T47D (cell line): ENCODE measurements at regions not wholly inside any gene's neighbourhood (a gene's known extent, or its start where the extent isn't known, plus 50 kb on each side); places are given as distances from the start of the nearest gene placed in this dataset.
A peak's percentile ranks its signal among the peaks of the same experiment; 100 is the strongest.
"Not testable (repeated sequence)": the region's sequence is repeated elsewhere in the genome, so short reads cannot be mapped to it uniquely, and the experiment has no call there.

ENCODE experiments used
- DNase-seq, 2 experiments: peaks; one replicate each; pipeline versions ENCODE4 v3.0.0 to v3.0.0-alpha.2; 2011 to 2012; ENCODE audit warnings: low read depth in 1 of 2, low spot score in 1 of 2
- JUND ChIP-seq: IDR thresholded peaks from 2 replicates; pipeline ENCODE4 v1.6.1; 2012; ENCODE audit warnings: low read depth
- in situ Hi-C: cut with HindIII; loops from 2 replicates; pipeline ENCODE4 v1.10.0; 2016; ENCODE audit warnings: low sequenced_read_pairs, low pct_unique_long_range_greater_than_20kb

DNA sequence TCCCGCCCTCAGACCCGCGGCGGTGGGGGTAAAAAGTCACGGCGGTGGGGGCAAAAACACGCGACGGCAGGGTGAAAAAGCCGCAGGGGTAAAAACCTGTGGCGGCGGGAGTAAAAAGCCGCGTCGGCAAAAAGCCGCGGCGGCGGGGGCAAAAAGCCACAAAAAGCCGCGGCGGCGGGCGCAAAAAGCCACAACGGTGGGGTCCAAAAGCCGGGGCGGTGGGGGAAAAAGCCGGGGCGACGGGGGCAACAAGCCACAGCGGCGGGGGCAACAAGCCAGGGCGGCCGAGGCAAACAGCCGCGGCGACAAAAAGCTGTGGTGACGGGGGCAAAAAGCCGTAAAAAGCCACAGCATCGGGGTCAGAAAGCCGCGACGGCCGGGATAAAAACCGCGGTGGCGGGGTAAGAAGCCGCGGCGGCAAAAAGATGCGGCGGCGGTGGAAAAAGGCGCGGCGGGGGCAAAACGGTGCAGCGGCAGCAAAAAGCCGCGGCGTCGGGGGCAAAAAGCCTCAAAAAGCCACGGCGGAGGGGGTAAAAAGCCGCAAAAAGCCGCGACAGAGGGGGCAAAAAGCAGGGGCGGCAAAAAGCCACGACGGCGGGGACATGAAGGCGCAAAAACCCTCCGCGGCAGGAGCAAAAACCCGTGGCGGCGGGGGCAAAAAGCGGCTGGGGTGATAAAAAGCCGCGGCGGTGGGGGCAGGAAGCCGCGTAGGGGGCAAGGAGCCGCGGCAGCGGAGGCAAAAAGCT, 168.3 kb upstream of the TP53TG3D start:
- DNase-seq, in situ Hi-C loops: not testable (repeated sequence)

DNA sequence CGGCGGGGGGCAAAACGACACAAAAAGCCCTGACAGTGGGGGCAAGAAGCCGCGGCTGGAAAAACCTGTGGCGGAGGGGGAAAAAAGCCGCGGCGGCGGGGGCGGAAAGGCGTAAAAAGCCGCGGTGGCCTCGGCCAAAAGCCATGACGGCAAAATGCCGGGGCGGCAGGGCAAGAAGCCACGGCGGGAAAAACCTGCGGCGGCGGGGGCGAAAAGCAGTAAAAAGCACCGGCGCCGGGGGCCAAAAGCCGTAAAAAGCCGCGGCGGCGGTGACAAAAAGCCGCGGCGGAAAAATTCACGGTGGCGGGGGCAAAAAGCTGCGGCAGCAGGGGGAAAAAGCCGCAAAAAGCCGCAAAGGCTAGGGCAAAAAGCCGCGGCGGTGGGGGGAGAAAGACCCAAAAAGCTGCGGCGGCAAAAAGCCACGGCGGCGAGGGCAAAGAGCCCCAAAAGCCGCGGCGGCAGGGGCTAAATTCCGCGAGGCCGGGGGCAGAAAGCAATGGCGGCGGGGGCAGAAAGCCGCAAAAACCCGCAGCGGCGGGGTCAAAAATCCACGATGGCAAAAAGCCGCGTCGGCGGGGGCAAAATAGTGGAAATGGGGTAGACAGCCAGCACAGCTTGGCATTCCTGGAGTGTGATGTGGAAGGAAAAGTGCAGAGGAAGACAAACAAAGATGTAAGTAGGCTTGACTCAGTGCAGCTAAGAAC, 167.5 kb upstream of the TP53TG3D start:
- DNase-seq, in situ Hi-C loops: not testable (repeated sequence)

DNA sequence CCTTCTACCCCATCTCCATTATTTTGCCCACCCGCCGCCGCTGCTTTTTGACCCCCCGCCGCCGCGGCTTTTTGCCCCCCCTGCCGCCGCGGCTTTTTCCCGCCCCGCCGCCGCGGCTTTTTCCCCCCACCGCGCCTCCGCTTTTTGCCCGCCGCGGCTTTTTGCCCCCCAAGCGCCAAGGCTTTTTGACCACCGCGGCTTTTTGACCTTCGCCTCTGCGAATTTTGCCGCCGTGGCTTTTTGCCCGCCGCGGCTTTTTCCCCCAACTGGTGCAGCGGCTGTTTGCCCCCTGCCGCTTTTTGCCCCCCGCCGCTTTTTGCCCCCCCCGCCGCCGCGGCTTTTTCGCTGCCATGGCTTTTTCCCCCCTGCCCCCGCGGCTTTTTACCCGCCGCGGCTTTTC, 137.5 kb upstream of the TP53TG3D start:
- in situ Hi-C loops, DNase-seq: not testable (repeated sequence)

DNA sequence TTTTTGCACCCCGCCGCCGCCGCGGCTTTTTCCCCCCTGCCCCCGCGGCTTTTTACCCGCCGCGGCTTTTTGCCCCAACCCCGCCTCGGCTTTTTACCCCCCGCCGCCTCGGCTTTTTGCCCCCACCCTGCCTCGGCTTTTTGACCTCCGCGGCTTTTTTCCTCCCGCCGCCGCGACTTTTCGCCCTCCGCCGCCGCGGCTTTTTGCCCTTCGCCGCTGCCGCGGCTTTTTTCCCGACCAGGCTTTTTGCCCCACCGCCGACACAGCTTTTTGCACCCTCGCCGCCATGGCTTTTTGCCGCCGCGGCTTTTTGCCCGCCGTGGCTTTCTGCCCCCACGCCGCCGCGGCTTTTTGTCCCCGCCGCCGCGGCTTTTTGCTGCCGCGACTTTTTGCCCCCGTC, 137.0 kb upstream of the TP53TG3D start:
- DNase-seq, result peak in 1 of 2 experiments; percentile 0
- TF ChIP-seq JUND, result no peak
- in situ Hi-C loops, result no loop called here

DNA sequence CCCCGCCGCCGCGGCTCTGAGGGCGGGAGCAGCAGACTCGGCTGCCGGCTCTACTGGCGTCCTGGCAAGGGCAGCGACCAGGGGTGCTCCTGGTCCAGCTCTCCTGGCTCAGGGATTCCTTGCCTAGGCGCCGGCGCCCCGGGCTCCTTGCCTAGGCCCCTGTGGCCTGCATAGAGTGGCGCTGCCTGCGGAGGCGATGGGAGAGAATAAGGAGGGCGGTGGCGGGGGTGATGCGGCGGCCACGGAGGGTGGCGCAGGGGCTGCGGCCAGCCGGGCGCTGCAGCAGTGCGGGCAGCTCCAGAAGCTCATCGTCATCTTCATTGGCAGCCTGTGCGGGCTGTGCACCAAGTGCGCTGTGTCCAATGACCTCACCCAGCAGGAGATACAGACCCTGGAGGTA, 136.6 kb upstream of the TP53TG3D start:
- in situ Hi-C loops, result not testable (repeated sequence)

DNA sequence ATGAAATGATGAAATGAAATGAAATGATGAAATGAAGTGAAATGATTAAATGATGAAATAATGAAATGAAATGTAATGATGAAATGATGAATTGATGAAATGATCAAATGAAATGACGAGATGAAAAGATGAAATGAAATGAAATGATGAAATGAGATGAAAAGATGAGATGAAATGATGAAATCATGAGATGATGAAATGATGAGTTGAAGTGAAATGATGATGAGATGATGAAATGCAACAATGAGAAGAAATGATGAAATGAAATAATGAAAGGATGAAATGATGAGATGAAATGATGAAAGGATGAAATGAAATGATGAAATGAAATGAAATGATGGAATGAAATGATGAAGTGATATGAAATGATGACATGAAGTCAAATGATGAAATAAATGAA, 132.7 kb upstream of the TP53TG3D start:
- DNase-seq, in situ Hi-C loops: not testable (repeated sequence)

More for the DNA sequence above, 136.6 kb upstream of the TP53TG3D start:
- DNase-seq, result not testable (repeated sequence)

DNA sequence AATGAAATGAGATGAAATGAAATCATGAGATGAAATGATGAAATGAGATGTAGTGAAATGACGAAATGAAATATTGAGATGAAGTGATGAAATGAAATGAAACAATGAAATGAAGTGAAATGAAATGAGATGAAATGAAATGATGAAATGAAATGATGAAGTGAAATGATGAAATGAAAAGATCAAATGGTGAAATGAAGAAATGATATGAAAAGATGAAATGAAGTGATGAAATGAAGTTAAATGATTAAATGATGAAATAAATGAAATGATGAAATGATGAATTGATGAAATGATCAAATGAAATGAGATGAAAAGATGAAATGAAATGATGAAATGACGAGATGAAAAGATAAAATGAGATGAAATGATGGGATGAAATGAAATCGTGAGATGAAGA, 132.3 kb upstream of the TP53TG3D start:
- DNase-seq, in situ Hi-C loops: not testable (repeated sequence)

DNA sequence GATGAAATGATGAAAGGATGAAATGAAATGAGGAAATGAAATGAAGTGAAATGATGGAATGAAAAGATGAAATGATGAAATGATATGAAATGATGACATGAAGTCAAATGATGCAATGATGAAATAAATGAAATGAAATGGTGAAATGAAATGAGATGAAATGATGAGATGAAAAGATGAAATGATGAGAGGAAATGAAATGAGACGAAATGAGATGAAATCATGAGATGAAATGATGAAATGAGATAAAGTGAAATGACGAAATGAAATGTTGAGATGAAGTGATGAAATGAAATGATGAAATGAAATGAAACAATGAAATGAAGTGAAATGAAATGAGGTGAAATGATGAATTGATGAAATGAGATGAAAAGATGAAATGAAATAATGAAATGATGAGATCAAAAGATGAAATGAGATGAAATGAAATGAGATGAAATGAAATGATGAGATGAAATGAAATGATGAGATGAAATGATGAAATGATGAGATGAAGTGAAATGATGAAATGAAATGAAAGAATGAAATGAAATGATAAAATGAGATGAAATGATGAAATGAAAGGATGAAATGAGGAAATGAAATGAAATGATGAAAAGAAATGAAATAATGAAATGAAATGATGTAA, 131.7 kb upstream of the TP53TG3D start:
- in situ Hi-C loops, result not testable (repeated sequence)

DNA sequence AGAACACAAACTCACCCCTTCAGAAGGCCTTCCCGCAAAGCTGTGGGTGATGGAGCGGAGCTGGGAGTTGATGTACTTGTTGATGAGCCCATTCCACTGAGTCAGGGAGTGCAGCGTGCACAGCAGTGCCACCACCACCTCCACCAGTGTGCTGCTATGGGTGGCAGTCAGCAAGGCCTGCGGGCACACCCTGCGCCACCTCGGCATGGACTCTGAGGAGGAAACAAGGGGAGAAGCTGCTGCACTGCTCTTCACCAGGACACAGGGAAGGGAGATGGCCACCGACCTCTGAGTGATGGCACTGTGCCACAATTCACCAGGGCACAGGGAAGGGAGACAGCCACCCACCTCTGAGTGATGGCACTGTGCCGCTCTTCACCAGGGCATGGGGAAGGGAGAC, 100.7 kb upstream of the TP53TG3D start:
- DNase-seq, in situ Hi-C loops: not testable (repeated sequence)

More for the DNA sequence above, 131.7 kb upstream of the TP53TG3D start:
- not testable (repeated sequence) for DNase-seq

DNA sequence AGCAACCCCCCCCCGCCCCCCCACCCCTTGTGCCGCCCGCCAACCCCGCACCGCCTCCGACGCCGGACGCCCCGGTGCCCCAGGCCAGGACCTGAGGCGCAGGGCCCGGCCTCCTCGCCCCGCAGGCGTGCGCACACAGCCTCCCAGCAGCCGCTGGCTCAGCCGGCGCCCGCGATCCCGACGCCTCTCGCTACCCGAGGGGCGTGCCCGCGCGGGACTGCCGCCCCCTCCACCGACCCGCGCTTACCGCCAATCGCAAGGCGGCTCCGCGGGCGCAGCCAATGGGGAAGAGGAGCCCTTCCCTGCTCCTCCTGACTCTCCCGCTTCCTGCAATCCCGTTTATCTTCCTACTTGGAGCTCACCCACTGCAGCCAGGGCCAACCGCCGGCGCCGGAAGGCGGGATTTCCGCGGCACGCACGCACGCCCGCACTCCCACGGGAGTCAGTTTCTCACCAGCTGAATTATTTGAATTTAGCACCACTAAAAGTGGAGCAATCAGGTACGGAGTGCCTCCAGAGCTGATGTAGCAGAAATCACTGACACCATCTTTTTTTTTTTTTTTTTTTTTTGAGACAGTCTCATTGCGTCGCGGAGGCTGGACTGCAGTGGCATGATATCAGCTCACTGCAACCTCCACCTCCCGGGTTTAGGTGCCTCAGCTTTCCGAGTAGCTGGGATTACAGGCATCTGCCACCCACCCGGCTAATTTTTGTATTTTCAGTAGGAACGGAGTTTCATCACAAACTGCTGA, 65.0 kb upstream of the TP53TG3D start:
- in situ Hi-C loops, DNase-seq: not testable (repeated sequence)

DNA sequence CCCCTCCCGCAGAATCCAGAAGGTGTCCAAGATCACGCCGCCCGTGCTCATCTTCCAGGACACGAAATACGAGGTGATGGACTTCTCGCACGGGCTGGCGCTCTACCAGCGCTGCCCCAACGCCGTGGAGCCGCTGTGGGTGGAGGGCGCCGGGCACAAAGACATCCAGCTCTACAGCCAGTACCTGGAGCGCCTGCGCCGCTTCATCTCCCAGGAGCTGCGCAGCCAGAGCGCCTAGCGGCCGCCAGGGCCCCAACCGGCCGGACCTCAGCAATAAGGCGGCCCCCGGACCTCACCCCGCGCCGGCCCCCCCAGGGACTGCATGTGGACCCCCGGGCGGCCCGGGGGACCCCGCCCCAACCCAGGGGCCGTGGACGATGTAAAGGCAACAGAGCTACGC, 50.5 kb upstream of the TP53TG3D start:
- in situ Hi-C loops, result not testable (repeated sequence)

More for the DNA sequence above, 50.5 kb upstream of the TP53TG3D start:
- DNase-seq, result not testable (repeated sequence)
